Astrocyte of the spinal cord (primary cell): ENCODE measurements at regions not wholly inside any gene's neighbourhood (a gene's known extent, or its start where the extent isn't known, plus 50 kb on each side); places are given as distances from the start of the nearest gene placed in this dataset.

Experiments
- DNase-seq: peaks from one replicate; pipeline ENCODE4 v3.0.0; 2011; ENCODE audit warnings: low read depth, low spot score
- H3K4me3 ChIP-seq: 2 replicates; pipeline ENCODE4 v1.5.1; 2011; ENCODE audit warnings: low read depth, mild to moderate bottlenecking, low read length, moderate library complexity
- CTCF ChIP-seq: IDR thresholded peaks from 2 replicates; pipeline ENCODE4 v1.5.1; 2012; ENCODE audit warnings: low read depth, mild to moderate bottlenecking, low read length, inconsistent platforms
- in situ Hi-C: cut with HindIII; loops from 2 replicates; pipeline ENCODE4 v1.10.0; 2017; ENCODE audit warnings: low sequenced_read_pairs

GRCh38 chr12:75827061-75827460 lies 204.5 kb downstream of the PHLDA1 start:
- no peak overlapping the region for H3K4me3 ChIP-seq
- no peak for TF ChIP-seq CTCF
- in situ Hi-C loops: no loop called here
- no peak for DNase-seq

GRCh38 chr12:75825686-75826085 lies 205.9 kb downstream of the PHLDA1 start:
- no peak for TF ChIP-seq CTCF
- DNase-seq: peak; percentile 94
- no peak overlapping the region for H3K4me3 ChIP-seq
- in situ Hi-C loops: no loop called here

GRCh38 chr12:75823475-75823874 lies 208.1 kb downstream of the PHLDA1 start:
- TF ChIP-seq CTCF: no peak
- in situ Hi-C loops: no loop called here
- DNase-seq: peak; percentile 58
- no peak overlapping the region for H3K4me3 ChIP-seq

GRCh38 chr12:75822416-75822815 lies 209.2 kb downstream of the PHLDA1 start:
- in situ Hi-C loops: no loop called here
- H3K4me3 ChIP-seq: no peak overlapping the region
- no peak for DNase-seq
- TF ChIP-seq CTCF: no peak

- no peak for TF ChIP-seq CTCF
- DNase-seq: peak; percentile 90
- no peak overlapping the region for H3K4me3 ChIP-seq
- in situ Hi-C loops: no loop called here
These were observed 210.6 kb downstream of the PHLDA1 start for GRCh38 chr12:75820848-75821578.

- no peak for DNase-seq
- TF ChIP-seq CTCF: no peak
- in situ Hi-C loops: no loop called here
- H3K4me3 ChIP-seq: no peak overlapping the region
These were observed 211.5 kb downstream of the PHLDA1 start for GRCh38 chr12:75820071-75820470.
